WTC11 (cell line): ENCODE measurements at regions not wholly inside any gene's neighbourhood (a gene's known extent, or its start where the extent isn't known, plus 50 kb on each side); places are given as distances from the start of the nearest gene placed in this dataset.

ENCODE experiments used
- ATAC-seq: fragments of 200-7000 bp; cut with Tn5 transposase; 2 replicates; pipeline ENCODE4 v1.10.0; 2021; ENCODE audit warnings: mild to moderate bottlenecking, moderate library complexity
- CTCF ChIA-PET: fragments of 300-600 bp; sonication (Branson Sonifier 250); formaldehyde crosslinking; loops from one replicate; lab custom pipeline; 2021; ENCODE audit warnings: antibody characterized with exemption; lab: Charles Lee
- POLR2A ChIA-PET: fragments of 350-600 bp; sonication (Branson Sonifier 250); formaldehyde crosslinking; loops from one replicate; lab custom pipeline; 2021; ENCODE audit warnings: antibody characterized with exemption; lab: Charles Lee
- DNase-seq: peaks from one replicate; pipeline ENCODE4 v3.0.0; 2021; ENCODE audit warnings: low spot score
- H3K27ac Mint-ChIP-seq: 2 replicates; pipeline ENCODE4 v1.8.0; 2021; ENCODE audit warnings: mixed read lengths
- H3K27me3 Mint-ChIP-seq: 2 replicates; pipeline ENCODE4 v1.8.0; 2021; ENCODE audit warnings: low read depth, mild to moderate bottlenecking, moderate library complexity, mixed read lengths
- H3K36me3 Mint-ChIP-seq: 2 replicates; pipeline ENCODE4 v1.8.0; 2021; ENCODE audit warnings: mixed read lengths
- H3K4me1 Mint-ChIP-seq: 2 replicates; pipeline ENCODE4 v1.8.0; 2022; ENCODE audit warnings: mixed read lengths
- H3K4me3 Mint-ChIP-seq: 2 replicates; pipeline ENCODE4 v1.8.0; 2021; ENCODE audit warnings: mild to moderate bottlenecking, moderate library complexity, mixed read lengths
- H3K9me3 Mint-ChIP-seq: 2 replicates; pipeline ENCODE4 v1.8.0; 2021; ENCODE audit warnings: mixed read lengths
- ATF6 ChIP-seq: sonication (generic); formaldehyde crosslinking; IDR thresholded peaks from 2 replicates; pipeline ENCODE4 v1.8.1; 2023; ENCODE audit warnings: mild to moderate bottlenecking, missing genetic modification reagents
- CREM ChIP-seq: sonication (generic); formaldehyde crosslinking; IDR thresholded peaks from 2 replicates; pipeline ENCODE4 v1.8.1; 2022; ENCODE audit warnings: mild to moderate bottlenecking, missing genetic modification reagents, moderate library complexity
- E2F4 ChIP-seq: sonication (generic); formaldehyde crosslinking; IDR thresholded peaks from 2 replicates; pipeline ENCODE4 v1.8.1; 2022; ENCODE audit warnings: low read depth, mild to moderate bottlenecking, moderate library complexity, missing genetic modification reagents, borderline replicate concordance
- E2F5 ChIP-seq: sonication (generic); formaldehyde crosslinking; IDR thresholded peaks from 2 replicates; pipeline ENCODE4 v1.8.1; 2022; ENCODE audit warnings: mild to moderate bottlenecking, moderate library complexity, missing genetic modification reagents
- EMX1 ChIP-seq: fragments of 250-450 bp; sonication (Bioruptor Pico); IDR thresholded peaks from 2 replicates; pipeline ENCODE4 v1.8.0; 2021; ENCODE audit warnings: mild to moderate bottlenecking
- ERG ChIP-seq: fragments of 250-450 bp; sonication (Bioruptor Pico); IDR thresholded peaks from 2 replicates; pipeline ENCODE4 v1.8.0; 2021; ENCODE audit warnings: mild to moderate bottlenecking
- FOXJ3 ChIP-seq: sonication (generic); formaldehyde crosslinking; IDR thresholded peaks from 2 replicates; pipeline ENCODE4 v1.9.0; 2021; ENCODE audit warnings: missing genetic modification reagents, mild to moderate bottlenecking, borderline replicate concordance
- FOXP1 ChIP-seq: sonication (generic); formaldehyde crosslinking; IDR thresholded peaks from 2 replicates; pipeline ENCODE4 v1.8.0; 2022; ENCODE audit warnings: missing genetic modification reagents, mild to moderate bottlenecking, moderate library complexity, borderline replicate concordance
- GABPB1 ChIP-seq: sonication (generic); formaldehyde crosslinking; IDR thresholded peaks from 2 replicates; pipeline ENCODE4 v1.8.1; 2023; ENCODE audit warnings: mild to moderate bottlenecking, missing genetic modification reagents
- HMGA2 ChIP-seq: fragments of 250-450 bp; sonication (Bioruptor Pico); IDR thresholded peaks from 2 replicates; pipeline ENCODE4 v1.4.0; 2021; ENCODE audit warnings: mild to moderate bottlenecking, moderate library complexity
- HMGXB4 ChIP-seq: sonication (generic); formaldehyde crosslinking; IDR thresholded peaks from 2 replicates; pipeline ENCODE4 v1.8.1; 2023; ENCODE audit warnings: mild to moderate bottlenecking, moderate library complexity, missing genetic modification reagents
- MAX ChIP-seq: sonication (generic); formaldehyde crosslinking; IDR thresholded peaks from 2 replicates; pipeline ENCODE4 v1.8.0; 2022; ENCODE audit warnings: mild to moderate bottlenecking, missing genetic modification reagents
- NR1H2 ChIP-seq: sonication (generic); formaldehyde crosslinking; IDR thresholded peaks from 2 replicates; pipeline ENCODE4 v1.9.0; 2021; ENCODE audit warnings: mild to moderate bottlenecking, moderate library complexity, missing genetic modification reagents
- NR3C1 ChIP-seq: sonication (generic); formaldehyde crosslinking; conservative IDR thresholded peaks from 2 replicates; pipeline ENCODE4 v1.8.1; 2023; ENCODE audit warnings: low read depth, mild to moderate bottlenecking, missing genetic modification reagents
- PRRX2 ChIP-seq: fragments of 250-450 bp; sonication (Bioruptor Pico); IDR thresholded peaks from 2 replicates; pipeline ENCODE4 v1.8.0; 2021; ENCODE audit warnings: mild to moderate bottlenecking
- RORB ChIP-seq: fragments of 250-450 bp; sonication (Bioruptor Pico); IDR thresholded peaks from 2 replicates; pipeline ENCODE4 v1.9.0; 2021; ENCODE audit warnings: mild to moderate bottlenecking
- TEAD4 ChIP-seq: sonication (generic); formaldehyde crosslinking; IDR thresholded peaks from 2 replicates; pipeline ENCODE4 v1.8.0; 2022; ENCODE audit warnings: mild to moderate bottlenecking, missing genetic modification reagents
- ZMAT4 ChIP-seq: fragments of 250-450 bp; sonication (Bioruptor Pico); IDR thresholded peaks from 2 replicates; pipeline ENCODE4 v1.9.0; 2021; ENCODE audit warnings: mild to moderate bottlenecking
- ZSCAN18 ChIP-seq: fragments of 250-450 bp; sonication (Bioruptor Pico); IDR thresholded peaks from 2 replicates; pipeline ENCODE4 v2.1.2; 2022; ENCODE audit warnings: mild to moderate bottlenecking, moderate library complexity

GRCh38 chr9:108803428-108804065, 52.2 kb downstream of the ACTL7B start:
- H3K27me3 Mint-ChIP-seq, result no peaks in the 10 kb centered on the region
- no peaks in the 10 kb centered on the region for H3K36me3 Mint-ChIP-seq

GRCh38 chr9:108802967-108803366, 52.8 kb downstream of the ACTL7B start:
- POLR2A ChIA-PET, result no interaction called here

More at GRCh38 chr9:108803428-108804065, 52.2 kb downstream of the ACTL7B start:
- DNase-seq (no peak), ATAC-seq (no peak)
- ChIA-PET POLR2A (no interaction called here), CTCF (no interaction called here)
- Mint-ChIP-seq H3K4me1 (peaks cover 43% of the 10 kb centered on the region), H3K27ac (no peak overlapping the region), H3K9me3 (peaks cover 7% of the 10 kb centered on the region; the same call in 1 of the 2 replicates), H3K4me3 (no peak overlapping the region)
- TF ChIP-seq ZSCAN18 (no peak), E2F4 (CRISPR knock-in tag) (no peak), RORB (CRISPR knock-in tag) (no peak), TEAD4 (CRISPR knock-in tag) (no peak), NR1H2 (CRISPR knock-in tag) (no peak), FOXJ3 (CRISPR knock-in tag) (no peak), NR3C1 (CRISPR knock-in tag) (no peak), HMGA2 (no peak), ZMAT4 (CRISPR knock-in tag) (no peak)

More at GRCh38 chr9:108802967-108803366, 52.8 kb downstream of the ACTL7B start:
- H3K9me3 Mint-ChIP-seq, result peaks cover 7% of the 10 kb centered on the region; the same call in 1 of the 2 replicates
- CTCF ChIA-PET, result no interaction called here
- TF ChIP-seq ATF6 (CRISPR knock-in tag) (no peak), GABPB1 (no peak), CREM (no peak), NR1H2 (CRISPR knock-in tag) (no peak), FOXP1 (CRISPR knock-in tag) (no peak), E2F5 (CRISPR knock-in tag) (no peak), ERG (CRISPR knock-in tag) (no peak), PRRX2 (CRISPR knock-in tag) (no peak), HMGXB4 (CRISPR knock-in tag) (no peak), MAX (CRISPR knock-in tag) (no peak), EMX1 (no peak)
- H3K4me1 Mint-ChIP-seq, result peaks cover 43% of the 10 kb centered on the region
- no peak for ATAC-seq
- no peak overlapping the region for H3K27ac Mint-ChIP-seq
- DNase-seq, result no peak
- H3K36me3 Mint-ChIP-seq, result no peaks in the 10 kb centered on the region
- no peaks in the 10 kb centered on the region for H3K27me3 Mint-ChIP-seq
- H3K4me3 Mint-ChIP-seq, result no peak overlapping the region
